ENCODE measurements at regions not wholly inside any gene's neighbourhood (a gene's known extent, or its start where the extent isn't known, plus 50 kb on each side); places are given as distances from the start of the nearest gene placed in this dataset.

GRCh38 chr13:109669956-109670355 is 116.4 kb downstream of the IRS2 start:
- DNase-seq (ENCODE audit: low read depth in 3 of 3), result no peak

DNA sequence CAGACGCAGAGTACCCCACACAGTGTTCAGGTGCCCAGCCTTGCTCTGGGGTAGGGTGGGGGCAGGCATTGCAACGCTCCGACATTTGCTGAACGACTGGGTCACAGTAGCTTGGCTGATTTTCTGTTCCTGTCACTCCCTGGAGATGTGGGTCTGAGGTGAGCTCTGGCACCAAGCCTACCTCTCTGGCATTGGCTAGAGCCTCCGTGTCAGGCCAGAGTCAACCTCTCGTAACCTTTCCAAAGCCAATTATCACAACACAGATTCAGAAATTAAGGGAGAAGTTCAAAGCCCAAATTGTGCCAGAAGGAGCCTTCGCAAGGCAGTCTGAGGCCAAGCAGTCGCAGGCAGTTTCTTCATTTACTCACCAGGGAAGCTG is 117.2 kb downstream of the IRS2 start:
- DNase-seq (ENCODE audit: low read depth in 3 of 3), result no peak

- no peak for DNase-seq (ENCODE audit: low read depth in 3 of 3)
Observed at GRCh38 chr13:109668433-109669233, 117.8 kb downstream of the IRS2 start.

DNA sequence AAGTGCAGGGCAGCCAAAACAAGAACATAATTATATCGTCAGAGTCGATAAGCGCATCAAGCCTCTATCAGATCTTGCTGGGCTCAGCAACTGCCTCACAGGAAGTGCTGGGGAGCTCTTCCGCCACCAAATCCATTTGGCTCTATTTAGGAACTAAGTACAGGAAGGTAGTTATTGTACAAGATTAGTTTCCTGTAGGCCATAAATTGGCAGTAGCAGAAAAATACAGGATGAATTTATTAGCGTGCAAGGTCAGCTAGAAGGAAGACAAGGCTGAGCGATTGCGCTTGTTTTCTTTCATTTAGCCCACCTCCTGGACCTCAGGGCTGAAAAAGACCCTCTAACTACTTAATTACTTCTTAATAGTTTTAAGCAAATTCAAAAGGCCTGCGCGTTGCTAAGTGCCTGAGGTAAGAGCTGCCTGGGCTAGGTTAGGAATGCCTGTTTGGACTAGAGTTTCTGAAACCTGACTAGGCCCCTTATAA is 118.5 kb downstream of the IRS2 start:
- no peak for DNase-seq (ENCODE audit: low read depth in 3 of 3)

DNA sequence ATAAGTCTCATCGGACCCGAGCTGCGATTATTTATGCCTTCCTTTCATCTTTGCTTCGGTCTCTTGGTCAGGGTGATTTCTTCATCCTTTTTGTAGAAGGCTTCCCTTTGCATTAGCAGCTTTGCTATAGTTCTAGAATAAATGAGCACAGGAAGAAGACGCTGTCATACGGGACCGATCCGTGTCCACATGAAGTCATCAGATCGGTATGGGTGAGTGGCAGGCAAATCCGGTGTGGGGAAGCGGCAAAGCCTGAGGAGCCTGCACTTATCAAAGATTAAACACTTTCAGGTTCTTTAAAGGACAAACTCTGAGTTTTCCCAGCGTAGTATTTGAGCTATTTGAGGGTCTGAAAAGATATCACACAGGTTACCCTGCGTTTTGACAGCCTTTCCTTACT is 119.3 kb downstream of the IRS2 start:
- no peak for DNase-seq (ENCODE audit: low read depth in 3 of 3)

- DNase-seq (ENCODE audit: low read depth in 3 of 3), result no peak
Observed at GRCh38 chr13:109666656-109667055, 119.7 kb downstream of the IRS2 start.

DNA sequence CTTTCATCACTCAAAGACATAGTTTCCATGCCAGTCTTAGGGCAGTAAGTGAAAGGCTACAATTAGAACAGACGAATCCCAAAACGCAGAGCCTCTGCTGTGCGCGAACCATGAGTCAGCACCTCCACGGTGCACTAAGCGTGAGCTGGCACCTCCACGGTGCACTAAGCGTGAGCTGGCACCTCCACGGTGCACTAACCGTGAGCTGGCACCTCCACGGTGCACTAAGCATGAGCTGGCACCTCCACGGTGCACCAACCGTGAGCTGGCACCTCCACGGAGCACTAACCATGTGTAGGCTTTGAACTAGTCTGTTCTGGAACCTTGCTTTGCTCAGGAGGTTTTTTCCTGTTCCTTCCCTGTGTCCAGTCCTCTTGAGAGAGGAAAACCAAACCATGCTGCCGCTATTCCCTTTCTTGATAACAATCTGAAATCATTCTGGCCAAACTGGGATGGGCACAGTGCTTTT is 120.6 kb downstream of the IRS2 start:
- no peak for DNase-seq (ENCODE audit: low read depth in 3 of 3)

DNA sequence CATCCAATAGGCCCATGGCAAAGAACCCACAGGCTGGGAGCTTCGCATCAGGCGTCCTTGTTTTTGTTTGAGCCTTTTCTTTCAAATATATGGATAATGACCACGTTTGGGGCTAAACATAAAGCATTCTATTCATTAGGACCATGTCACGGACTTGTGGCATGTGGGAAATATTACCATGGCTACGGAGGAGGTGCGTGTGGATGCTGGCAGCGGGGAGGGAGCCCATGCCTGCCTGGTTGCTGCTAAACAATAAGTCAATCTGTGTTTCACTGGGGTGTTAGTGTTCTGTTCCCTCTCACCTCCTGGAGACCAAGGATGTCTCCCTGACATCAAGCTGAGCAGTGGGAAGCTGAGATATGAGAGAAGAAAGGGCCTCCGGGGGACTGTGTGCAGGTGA is 121.1 kb downstream of the IRS2 start:
- no peak for DNase-seq (ENCODE audit: low read depth in 3 of 3)

- DNase-seq (ENCODE audit: low read depth in 3 of 3), result no peak
Observed at GRCh38 chr13:109657395-109657794, 129.0 kb downstream of the IRS2 start.

DNA sequence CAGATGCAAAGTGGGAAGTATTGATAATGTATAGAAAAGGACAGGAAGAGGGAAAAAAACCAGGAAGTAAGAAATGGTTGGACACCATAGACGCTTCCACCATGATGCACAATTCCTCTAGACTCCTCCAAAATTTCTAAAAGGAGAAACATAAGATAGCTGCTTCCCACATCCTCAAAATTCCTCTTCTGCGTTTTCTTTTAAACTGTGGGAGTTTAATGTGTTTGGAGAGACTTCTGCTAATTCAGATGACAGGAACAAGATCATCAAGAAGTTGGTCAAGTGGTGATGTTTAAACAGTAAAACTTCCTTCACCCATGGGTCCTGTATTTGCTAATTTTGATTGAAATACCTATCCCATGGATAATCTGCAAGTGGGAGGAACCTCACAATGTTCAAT is 130.2 kb downstream of the IRS2 start:
- DNase-seq (ENCODE audit: low read depth in 3 of 3), result no peak

- DNase-seq (ENCODE audit: low read depth in 3 of 3), result no peak
Observed at GRCh38 chr13:109655611-109656010, 130.8 kb downstream of the IRS2 start.

DNA sequence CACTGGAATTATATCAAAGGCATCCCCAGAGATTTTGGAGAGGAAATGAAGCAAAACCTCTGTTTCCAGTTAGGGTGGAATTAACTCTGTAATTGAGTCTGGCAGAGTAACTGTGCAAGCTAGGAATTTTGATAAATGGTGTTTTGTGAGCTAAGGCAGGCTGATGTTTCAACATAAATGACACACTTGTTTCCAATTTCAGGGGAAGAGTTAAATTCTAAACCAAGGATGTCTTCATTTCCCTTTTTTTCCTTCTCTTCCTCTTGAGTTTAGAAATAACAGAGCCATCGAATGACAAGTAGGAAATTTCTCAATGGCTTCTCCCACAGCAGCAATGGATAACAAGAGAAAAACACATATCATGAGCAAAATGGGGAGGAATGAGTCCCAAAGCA is 131.2 kb downstream of the IRS2 start:
- no peak for DNase-seq (ENCODE audit: low read depth in 3 of 3)

DNA sequence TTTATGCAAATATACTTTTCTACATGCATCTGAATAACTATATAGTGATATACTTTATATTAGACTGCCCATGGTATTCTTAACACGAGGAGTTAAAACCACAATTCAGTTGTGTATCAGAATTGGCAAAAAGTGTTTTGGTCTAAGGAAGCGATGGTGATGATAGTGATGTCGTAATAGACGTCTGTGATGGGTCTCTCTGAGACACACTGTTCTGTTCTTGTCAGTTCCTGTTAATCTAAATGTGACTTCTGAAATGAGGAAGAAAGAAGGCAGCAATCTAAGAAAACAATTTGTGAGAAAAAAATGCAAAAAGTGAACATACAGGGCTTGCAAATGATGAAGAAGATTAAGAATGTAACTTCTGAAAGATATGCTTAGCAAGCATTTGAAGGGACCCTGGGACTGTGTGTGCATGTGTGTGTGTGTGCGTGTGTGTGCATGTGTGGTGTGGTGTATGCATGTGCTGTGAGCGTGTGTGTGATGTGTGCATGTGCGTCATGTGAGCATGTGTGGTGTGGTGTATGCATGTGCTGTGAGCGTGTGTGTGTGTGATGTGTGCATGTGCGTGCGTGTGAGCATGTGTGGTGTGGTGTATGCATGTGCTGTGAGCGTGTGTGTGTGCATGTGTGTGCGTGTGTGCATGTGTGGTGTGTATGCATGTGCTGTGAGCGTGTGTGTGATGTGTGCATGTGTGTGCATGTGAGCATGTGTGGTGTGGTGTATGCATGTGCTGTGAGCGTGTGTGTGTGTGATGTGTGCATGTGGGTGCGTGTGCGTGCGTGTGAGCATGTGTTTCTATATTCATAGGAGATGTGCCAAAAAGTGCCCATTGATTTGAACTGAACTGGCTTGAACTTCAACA is 131.8 kb downstream of the IRS2 start:
- DNase-seq (ENCODE audit: low read depth in 3 of 3), result no peak

- no peak for DNase-seq (ENCODE audit: low read depth in 3 of 3)
Observed at GRCh38 chr13:109652531-109652930, 133.9 kb downstream of the IRS2 start.

GRCh38 chr13:109651854-109652253 is 134.5 kb downstream of the IRS2 start:
- DNase-seq (ENCODE audit: low read depth in 3 of 3), result no peak

- DNase-seq (ENCODE audit: low read depth in 3 of 3), result no peak
Observed at GRCh38 chr13:109651311-109651710, 135.1 kb downstream of the IRS2 start.

GRCh38 chr13:109650861-109651260 is 135.5 kb downstream of the IRS2 start:
- DNase-seq (ENCODE audit: low read depth in 3 of 3), result no peak

GRCh38 chr13:109649713-109650112 is 136.7 kb downstream of the IRS2 start:
- no peak for DNase-seq (ENCODE audit: low read depth in 3 of 3)

DNA sequence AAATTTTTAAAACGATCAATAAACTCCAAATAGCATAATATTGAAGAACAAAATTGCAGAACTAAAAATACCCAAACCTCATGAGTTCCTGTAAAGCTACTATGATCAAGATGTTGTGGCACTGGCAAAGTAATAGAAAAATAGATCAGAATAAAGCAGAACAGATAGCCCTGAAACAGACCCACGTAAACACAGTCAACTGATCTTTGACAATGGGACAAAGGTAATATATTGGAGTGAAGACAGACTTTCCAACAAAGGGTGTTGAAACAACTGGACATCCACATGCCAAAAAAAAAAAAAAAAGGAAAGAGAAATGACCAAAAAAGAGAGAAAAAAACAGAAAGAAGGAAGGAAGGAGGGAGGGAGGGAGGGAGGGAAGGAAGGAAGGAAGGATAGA is 138.7 kb downstream of the IRS2 start:
- DNase-seq (ENCODE audit: low read depth in 3 of 3), result no peak

GRCh38 chr13:109647053-109647452 is 139.3 kb downstream of the IRS2 start:
- DNase-seq (ENCODE audit: low read depth in 3 of 3), result no peak

DNA sequence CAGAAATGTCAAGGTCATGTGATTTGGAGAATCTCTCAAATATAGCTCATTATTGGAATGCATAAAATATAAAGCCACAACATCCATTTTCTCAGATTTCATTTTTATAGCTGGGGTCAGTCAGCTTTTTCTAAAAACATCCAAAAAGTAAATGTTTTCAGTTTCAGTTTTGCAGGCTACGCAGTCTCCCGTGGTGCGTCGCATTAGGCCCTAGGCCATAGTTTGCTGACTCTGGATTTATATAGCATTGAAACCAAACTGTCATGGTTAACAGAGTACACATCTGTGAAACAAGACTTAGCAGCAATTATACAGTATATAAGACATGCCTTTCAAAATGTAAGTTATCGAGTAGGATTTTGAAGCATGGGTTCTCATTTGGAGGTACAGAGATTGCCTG is 140.0 kb downstream of the IRS2 start:
- DNase-seq (ENCODE audit: low read depth in 3 of 3), result no peak

DNA sequence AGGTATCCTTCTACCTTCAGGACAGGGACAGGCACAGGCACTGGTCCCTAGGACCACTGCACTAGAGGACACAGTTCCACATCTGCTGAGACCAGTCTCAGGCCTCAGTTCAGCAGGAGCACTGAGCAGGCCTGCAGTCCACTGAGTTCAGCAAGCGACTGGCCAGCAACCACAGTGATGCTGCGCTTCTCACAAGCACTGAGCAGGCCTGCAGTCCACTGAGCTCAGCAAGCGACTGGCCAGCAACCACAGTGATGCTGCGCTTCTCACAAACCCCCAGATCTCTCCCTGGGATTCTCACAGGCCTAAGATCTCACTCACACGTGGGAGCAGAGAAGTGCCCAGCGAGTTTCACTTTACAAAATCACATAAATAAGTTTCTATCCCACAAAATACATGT is 140.6 kb downstream of the IRS2 start:
- DNase-seq (ENCODE audit: low read depth in 3 of 3), result no peak

- no peak for DNase-seq (ENCODE audit: low read depth in 3 of 3)
Observed at GRCh38 chr13:109644956-109645355, 141.4 kb downstream of the IRS2 start.

All from stimulated activated CD4-positive, alpha-beta T cell treated with anti-CD3 and anti-CD28 coated beads, TNF-alpha, amount 100 ng/mL, for 24 hours (primary cell).